GM21576 (cell line): ENCODE measurements at regions not wholly inside any gene's neighbourhood (a gene's known extent, or its start where the extent isn't known, plus 50 kb on each side); places are given as distances from the start of the nearest gene placed in this dataset.
"Not testable (repeated sequence)": the region's sequence is repeated elsewhere in the genome, so short reads cannot be mapped to it uniquely, and the experiment has no call there.

Experiments used
- ATAC-seq: cut with Tn5 transposase; IDR thresholded peaks from one replicate; pipeline ENCODE4 v1.9.1; 2021; ENCODE audit warnings: mild to moderate bottlenecking, moderate library complexity; ENCODE audit not compliant: unreplicated experiment

DNA sequence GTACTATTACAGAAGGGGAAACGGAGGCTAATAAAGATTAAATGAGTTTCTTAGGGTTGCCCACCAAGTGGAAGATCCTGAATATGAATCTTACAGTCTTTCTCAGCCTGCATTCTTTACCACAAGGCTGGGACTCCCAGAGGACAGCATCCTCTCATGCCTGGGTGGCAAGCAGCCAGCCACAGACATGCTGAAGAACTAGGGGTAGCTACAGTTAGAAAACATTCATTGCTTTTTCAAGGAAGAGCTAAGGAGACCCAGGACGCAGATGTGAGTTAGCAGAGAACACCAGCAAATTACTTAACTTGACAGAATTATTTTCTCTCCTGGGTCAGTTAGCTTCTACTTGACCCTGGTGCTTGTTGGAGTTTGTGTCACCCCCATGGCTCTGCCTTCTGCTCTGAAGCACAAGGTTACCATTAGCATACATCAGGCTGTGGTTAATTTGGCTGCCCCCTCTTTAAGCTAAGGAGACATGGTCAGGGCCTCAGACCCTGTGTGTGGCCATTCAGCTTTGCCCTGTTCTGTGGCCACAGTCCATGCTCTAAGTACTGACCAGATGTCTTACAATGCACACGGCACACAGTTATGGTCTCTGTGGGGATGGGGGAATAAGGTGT is 132.3 kb upstream of the TNP1 start:
- ATAC-seq: no peak

- ATAC-seq: no peak
Observed at GRCh38 chr2:216991563-216991962, 131.7 kb upstream of the TNP1 start.

- ATAC-seq: no peak
Observed at GRCh38 chr2:216989340-216990129, 129.7 kb upstream of the TNP1 start.

- ATAC-seq: no peak
Observed at GRCh38 chr2:216987252-216987821, 127.5 kb upstream of the TNP1 start.

DNA sequence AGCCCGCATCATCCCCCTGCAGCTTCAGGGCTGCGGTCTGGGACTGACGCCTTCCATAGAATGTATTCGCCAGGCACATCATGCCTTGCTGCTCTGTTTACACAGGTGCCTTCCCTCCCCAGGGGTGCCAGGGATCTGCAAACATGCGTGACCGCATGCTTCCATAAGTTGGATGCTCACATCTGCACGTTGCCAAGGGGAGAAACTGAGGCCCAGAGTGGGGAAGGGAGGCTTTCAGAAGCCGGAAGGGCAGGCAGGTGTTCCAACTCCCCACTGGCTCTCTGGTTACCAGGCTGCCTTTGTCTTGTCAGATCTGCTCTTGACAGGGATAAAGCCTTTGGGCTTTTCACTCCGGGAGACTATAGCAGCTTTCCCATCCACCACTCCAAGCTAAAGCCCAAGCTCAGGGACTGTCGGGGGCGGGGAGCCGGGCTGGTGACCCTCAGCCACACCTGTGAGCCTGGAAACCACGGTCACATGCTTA is 125.8 kb upstream of the TNP1 start:
- ATAC-seq: no peak

GRCh38 chr2:216984937-216985336 is 125.1 kb upstream of the TNP1 start:
- ATAC-seq: no peak

DNA sequence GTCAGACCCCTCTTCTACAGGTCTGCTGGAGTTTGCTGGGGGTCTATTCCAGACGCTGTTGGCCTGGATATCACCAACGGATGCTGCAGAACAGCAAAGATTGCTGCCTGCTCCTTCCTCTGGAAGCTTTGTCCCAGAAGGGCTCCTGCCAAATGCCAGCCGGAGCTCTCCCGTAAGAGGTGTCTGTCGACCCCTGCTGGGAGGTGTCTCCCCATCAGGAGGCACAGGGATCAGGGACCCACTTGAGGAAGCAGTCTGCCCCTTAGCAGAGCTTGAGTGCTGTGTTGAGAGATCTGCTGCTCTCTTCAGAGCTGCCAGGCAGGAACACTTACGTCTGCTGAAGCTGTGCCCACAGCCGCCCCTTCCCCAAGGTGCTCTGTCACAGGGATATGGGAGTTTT is 122.1 kb upstream of the TNP1 start:
- ATAC-seq: not testable (repeated sequence)

DNA sequence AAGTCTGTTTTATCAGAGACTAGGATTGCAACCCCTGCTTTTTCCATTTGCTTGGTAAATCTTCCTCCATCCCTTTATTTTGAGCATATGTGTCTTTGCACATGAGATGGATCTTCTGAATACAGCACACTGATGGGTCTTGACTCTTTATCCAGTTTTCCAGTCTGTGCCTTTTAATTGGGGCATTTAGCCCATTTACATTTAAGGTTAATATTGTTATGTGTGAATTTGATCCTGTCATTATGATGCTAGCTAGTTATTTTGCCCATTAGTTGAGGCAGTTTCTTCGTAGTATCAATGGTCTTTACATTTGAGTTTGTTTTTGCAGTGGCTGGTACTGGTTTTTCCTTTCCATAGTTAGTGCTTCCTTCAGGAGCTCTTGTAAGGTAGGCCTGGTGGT is 120.6 kb upstream of the TNP1 start:
- ATAC-seq: not testable (repeated sequence)

DNA sequence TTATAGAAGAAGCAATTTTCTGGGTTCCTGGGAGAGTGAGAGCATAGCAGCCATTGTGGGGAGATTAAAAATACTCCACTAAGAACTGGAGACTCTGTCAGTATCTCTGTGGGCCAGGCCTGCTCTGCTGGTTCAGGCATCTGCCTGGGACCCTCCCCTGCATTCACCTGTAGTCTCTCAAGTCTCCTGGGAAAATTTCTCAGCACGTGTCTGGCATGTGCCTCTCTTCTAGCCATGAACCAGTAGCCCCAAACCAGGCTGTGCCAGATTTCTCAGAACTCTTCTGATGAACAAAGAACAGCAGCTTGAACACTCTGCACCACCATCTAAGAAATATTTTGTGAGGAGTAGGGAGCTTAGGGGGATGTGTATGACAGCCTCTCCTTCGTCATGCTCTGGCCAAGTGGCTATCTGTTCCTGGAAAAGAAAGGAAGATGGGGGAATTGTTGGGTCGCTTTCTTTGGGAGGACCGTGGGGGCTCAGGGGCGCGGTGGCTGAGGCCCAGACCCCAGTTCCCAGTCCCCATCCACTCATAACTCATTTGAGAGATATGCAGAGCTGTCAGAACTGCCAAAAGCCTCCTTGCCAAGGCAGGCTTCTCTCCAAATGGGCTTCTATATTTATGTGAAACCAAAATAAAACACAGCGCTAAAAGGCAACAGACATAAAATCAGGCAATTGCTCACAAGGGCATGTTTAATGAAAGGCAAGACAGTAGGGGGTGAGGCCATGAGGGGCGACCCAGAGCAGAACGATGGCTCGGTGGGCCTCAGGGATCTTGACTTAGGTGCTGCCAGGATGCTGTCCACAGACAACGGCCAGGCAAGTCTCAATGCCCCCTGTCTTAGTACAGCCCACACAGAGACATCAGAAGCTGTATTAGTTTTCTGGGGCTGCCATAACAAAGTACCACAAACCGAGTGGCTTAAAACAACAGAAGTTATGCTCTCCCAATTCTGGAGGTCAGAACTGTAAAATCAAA is 114.7 kb upstream of the TNP1 start:
- ATAC-seq: no peak

- ATAC-seq: no peak
Observed at GRCh38 chr2:216971593-216971992, 111.7 kb upstream of the TNP1 start.

DNA sequence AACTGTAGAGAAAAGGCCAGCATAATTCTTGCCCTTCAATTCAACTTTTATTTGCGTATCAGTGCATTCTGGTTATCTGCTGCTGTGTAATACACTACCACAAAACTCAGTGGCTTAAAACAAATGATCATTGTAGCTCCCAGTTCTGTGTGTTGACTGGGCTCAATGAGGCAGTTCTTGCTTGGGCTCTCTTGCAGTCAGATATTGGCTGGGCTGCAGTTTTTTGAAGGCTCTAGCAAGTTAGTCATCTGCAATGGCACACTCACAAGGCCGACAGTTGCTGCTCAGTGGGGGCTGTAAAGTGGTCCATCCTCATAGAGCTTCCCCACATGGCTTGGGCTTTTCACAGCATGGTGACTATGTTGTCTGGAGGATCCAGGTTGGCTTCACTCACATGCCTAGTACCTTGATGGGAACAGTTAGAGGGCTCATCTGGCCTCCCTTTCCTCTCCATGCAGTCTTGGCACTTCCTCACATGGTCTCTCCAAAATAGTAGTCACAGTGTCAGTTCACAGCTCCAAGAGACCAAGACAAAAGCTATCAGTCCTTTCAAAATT is 110.6 kb upstream of the TNP1 start:
- ATAC-seq: no peak

- ATAC-seq: no peak
Observed at GRCh38 chr2:216967889-216968288, 108.0 kb upstream of the TNP1 start.

DNA sequence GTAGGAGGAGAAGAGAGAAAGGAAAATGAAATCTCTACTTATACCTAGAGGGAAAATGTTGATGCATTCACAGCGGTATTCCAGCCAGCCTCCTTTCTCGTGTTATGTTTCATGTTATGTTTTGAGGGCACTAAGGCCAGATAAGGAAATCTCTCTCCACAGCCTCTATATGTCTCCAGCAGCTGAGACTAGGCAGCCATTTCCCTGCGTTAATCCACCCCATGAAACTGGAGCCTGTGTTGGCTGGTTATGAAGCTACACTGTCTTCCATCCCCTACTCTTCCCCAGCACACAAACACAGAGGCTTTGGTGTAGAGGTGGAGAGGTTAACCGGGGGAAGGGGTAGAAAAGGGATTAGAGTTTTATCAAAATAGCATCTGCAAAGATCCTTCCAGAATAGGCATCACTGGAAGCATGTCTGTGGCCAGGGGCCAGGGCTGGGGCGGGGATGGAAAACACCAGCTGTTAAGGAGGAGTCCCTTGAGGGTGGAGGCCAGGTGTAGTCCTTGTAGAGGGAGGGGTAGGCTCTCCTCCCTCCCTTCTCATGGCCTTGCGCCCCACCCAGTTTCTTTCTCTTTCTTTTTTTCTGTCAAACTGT is 100.9 kb upstream of the TNP1 start:
- no peak for ATAC-seq

DNA sequence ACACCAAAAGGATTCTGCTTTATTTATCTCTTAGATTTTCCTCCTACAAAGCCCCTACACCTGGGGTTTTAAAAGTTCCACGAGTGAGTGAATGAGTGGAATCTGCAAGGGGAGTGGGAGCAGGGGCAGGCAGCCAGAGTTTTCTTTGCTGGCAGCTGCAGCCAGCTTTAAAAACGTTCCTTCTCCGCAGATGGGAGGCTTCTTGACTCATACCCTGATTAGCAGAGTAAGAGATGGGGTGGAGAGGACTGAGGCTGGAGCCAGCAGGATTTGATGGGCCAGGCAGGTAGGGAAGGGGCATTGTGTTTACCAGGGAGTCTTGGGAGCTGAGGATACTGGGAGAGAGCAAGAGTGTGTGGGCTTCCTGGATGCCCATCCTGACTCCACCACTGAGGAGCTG is 99.6 kb upstream of the TNP1 start:
- ATAC-seq: no peak

DNA sequence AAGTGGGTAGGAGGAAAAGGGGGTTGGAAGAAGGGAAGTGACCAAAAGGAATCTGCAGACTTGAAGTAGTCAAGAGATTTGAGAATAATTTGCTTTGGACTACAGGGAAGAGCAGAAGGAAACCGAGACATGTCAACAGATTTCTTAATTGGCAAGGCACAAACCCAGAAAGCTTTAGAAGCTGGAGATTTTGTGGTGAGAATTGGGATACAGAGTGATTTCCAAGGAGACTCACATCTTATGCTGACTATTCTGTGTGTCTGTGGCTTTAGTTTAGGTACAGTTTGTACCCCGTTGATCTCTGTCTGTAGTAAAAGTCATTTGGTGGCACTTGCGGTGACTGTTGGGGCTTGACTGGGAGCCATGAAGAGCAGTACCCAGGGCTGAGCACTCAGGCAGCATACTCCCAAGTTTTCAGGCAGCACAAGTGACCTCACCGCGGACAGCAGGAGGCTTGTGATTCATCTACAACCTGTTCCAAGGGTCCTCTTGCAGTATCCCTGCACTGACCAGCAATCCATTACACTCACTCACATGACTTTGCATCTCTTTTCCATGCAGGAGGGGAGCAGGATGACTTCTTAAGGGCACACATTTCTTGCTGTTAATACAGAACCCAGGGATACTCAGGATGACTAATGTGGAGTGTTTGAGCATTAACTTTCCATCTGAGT is 97.1 kb upstream of the TNP1 start:
- ATAC-seq: no peak

- ATAC-seq: no peak
Observed at GRCh38 chr2:216951171-216951570, 91.3 kb upstream of the TNP1 start.

- no peak for ATAC-seq
Observed at GRCh38 chr2:216950547-216950946, 90.7 kb upstream of the TNP1 start.

- ATAC-seq: no peak
Observed at GRCh38 chr2:216949700-216950413, 90.0 kb upstream of the TNP1 start.

GRCh38 chr2:216947055-216947454 is 87.2 kb upstream of the TNP1 start:
- no peak for ATAC-seq
